Left forelimb (tissue), 1 donor: ENCODE measurements at regions not wholly inside any gene's neighbourhood (a gene's known extent, or its start where the extent isn't known, plus 50 kb on each side); places are given as distances from the start of the nearest gene placed in this dataset.

Source experiments
- DNase-seq: peaks from one replicate; pipeline ENCODE4 v3.0.0-alpha.2; 2018; ENCODE audit warnings: low spot score

GRCh38 chr12:124445121-124445718, 122.2 kb downstream of the NCOR2 start:
- DNase-seq, result no peak

- no peak for DNase-seq
Measured at GRCh38 chr12:124443931-124444712, 123.3 kb downstream of the NCOR2 start.

- no peak for DNase-seq
Measured at GRCh38 chr12:124442772-124443445, 124.5 kb downstream of the NCOR2 start.

GRCh38 chr12:124442281-124442680, 125.1 kb downstream of the NCOR2 start:
- no peak for DNase-seq

- DNase-seq, result no peak
Measured at GRCh38 chr12:124441443-124442194, 125.8 kb downstream of the NCOR2 start.

GRCh38 chr12:124440841-124441381, 126.5 kb downstream of the NCOR2 start:
- no peak for DNase-seq

GRCh38 chr12:124440031-124440626, 127.3 kb downstream of the NCOR2 start:
- DNase-seq, result no peak

- DNase-seq, result no peak
Measured at GRCh38 chr12:124438437-124439056, 128.9 kb downstream of the NCOR2 start.

- peak; percentile 81 for DNase-seq
Measured at GRCh38 chr12:124437617-124438436, 129.6 kb downstream of the NCOR2 start.

- DNase-seq, result no peak
Measured at GRCh38 chr12:124437121-124437520, 130.3 kb downstream of the NCOR2 start.

- DNase-seq, result no peak
Measured at GRCh38 chr12:124436366-124436765, 131.0 kb downstream of the NCOR2 start.

GRCh38 chr12:124435806-124436345, 131.5 kb downstream of the NCOR2 start:
- no peak for DNase-seq

- DNase-seq, result no peak
Measured at GRCh38 chr12:124434951-124435805, 132.2 kb downstream of the NCOR2 start.

GRCh38 chr12:124434354-124434753, 133.1 kb downstream of the NCOR2 start:
- no peak for DNase-seq

GRCh38 chr12:124433879-124434278, 133.5 kb downstream of the NCOR2 start:
- no peak for DNase-seq

GRCh38 chr12:124433147-124433874, 134.1 kb downstream of the NCOR2 start:
- no peak for DNase-seq

GRCh38 chr12:124432376-124432775, 135.0 kb downstream of the NCOR2 start:
- no peak for DNase-seq

GRCh38 chr12:124431971-124432370, 135.4 kb downstream of the NCOR2 start:
- no peak for DNase-seq
